WTC11 (cell line): ENCODE measurements at regions not wholly inside any gene's neighbourhood (a gene's known extent, or its start where the extent isn't known, plus 50 kb on each side); places are given as distances from the start of the nearest gene placed in this dataset.
A peak's percentile ranks its signal among the peaks of the same experiment; 100 is the strongest.

Experiments
- ATAC-seq: fragments of 200-7000 bp; cut with Tn5 transposase; 2 replicates; pipeline ENCODE4 v1.10.0; 2021; ENCODE audit warnings: mild to moderate bottlenecking, moderate library complexity
- CTCF ChIA-PET: fragments of 300-600 bp; sonication (Branson Sonifier 250); formaldehyde crosslinking; loops from one replicate; lab custom pipeline; 2021; ENCODE audit warnings: antibody characterized with exemption; lab: Charles Lee
- POLR2A ChIA-PET: fragments of 350-600 bp; sonication (Branson Sonifier 250); formaldehyde crosslinking; loops from one replicate; lab custom pipeline; 2021; ENCODE audit warnings: antibody characterized with exemption; lab: Charles Lee
- DNase-seq: peaks from one replicate; pipeline ENCODE4 v3.0.0; 2021; ENCODE audit warnings: low spot score
- H3K27ac Mint-ChIP-seq: 2 replicates; pipeline ENCODE4 v1.8.0; 2021; ENCODE audit warnings: mixed read lengths
- H3K27me3 Mint-ChIP-seq: 2 replicates; pipeline ENCODE4 v1.8.0; 2021; ENCODE audit warnings: low read depth, mild to moderate bottlenecking, moderate library complexity, mixed read lengths
- H3K36me3 Mint-ChIP-seq: 2 replicates; pipeline ENCODE4 v1.8.0; 2021; ENCODE audit warnings: mixed read lengths
- H3K4me1 Mint-ChIP-seq: 2 replicates; pipeline ENCODE4 v1.8.0; 2022; ENCODE audit warnings: mixed read lengths
- H3K4me3 Mint-ChIP-seq: 2 replicates; pipeline ENCODE4 v1.8.0; 2021; ENCODE audit warnings: mild to moderate bottlenecking, moderate library complexity, mixed read lengths
- H3K9me3 Mint-ChIP-seq: 2 replicates; pipeline ENCODE4 v1.8.0; 2021; ENCODE audit warnings: mixed read lengths
- ATF2 ChIP-seq: sonication (generic); formaldehyde crosslinking; IDR thresholded peaks from 2 replicates; pipeline ENCODE4 v1.8.1; 2022; ENCODE audit warnings: low read depth, missing genetic modification reagents, borderline replicate concordance
- ATF6 ChIP-seq: sonication (generic); formaldehyde crosslinking; IDR thresholded peaks from 2 replicates; pipeline ENCODE4 v1.8.1; 2023; ENCODE audit warnings: mild to moderate bottlenecking, missing genetic modification reagents
- CTCF ChIP-seq: fragments of 200-600 bp; IDR thresholded peaks from 2 replicates; pipeline ENCODE4 v1.8.0; 2022; ENCODE audit warnings: antibody characterized with exemption
- ELF4 ChIP-seq: sonication (generic); formaldehyde crosslinking; IDR thresholded peaks from 2 replicates; pipeline ENCODE4 v1.8.1; 2022; ENCODE audit warnings: low read depth, mild to moderate bottlenecking, moderate library complexity, missing genetic modification reagents
- HMGA2 ChIP-seq: fragments of 250-450 bp; sonication (Bioruptor Pico); IDR thresholded peaks from 2 replicates; pipeline ENCODE4 v1.4.0; 2021; ENCODE audit warnings: mild to moderate bottlenecking, moderate library complexity
- HMGXB4 ChIP-seq: sonication (generic); formaldehyde crosslinking; IDR thresholded peaks from 2 replicates; pipeline ENCODE4 v1.8.1; 2023; ENCODE audit warnings: mild to moderate bottlenecking, moderate library complexity, missing genetic modification reagents
- JAZF1 ChIP-seq: fragments of 250-450 bp; sonication (Bioruptor Pico); IDR thresholded peaks from 2 replicates; pipeline ENCODE4 v1.9.0; 2021; ENCODE audit warnings: moderate library complexity, mild to moderate bottlenecking, inconsistent platforms
- MLX ChIP-seq: sonication (generic); formaldehyde crosslinking; IDR thresholded peaks from 2 replicates; pipeline ENCODE4 v1.8.1; 2023; ENCODE audit warnings: mild to moderate bottlenecking, missing genetic modification reagents, moderate library complexity
- PRDM15 ChIP-seq: sonication (generic); formaldehyde crosslinking; IDR thresholded peaks from 2 replicates; pipeline ENCODE4 v1.8.0; 2022; ENCODE audit warnings: missing genetic modification reagents
- ZBTB21 ChIP-seq: sonication (generic); formaldehyde crosslinking; IDR thresholded peaks from 2 replicates; pipeline ENCODE4 v1.8.1; 2023; ENCODE audit warnings: mild to moderate bottlenecking, missing genetic modification reagents, borderline replicate concordance
- ZMAT4 ChIP-seq: fragments of 250-450 bp; sonication (Bioruptor Pico); IDR thresholded peaks from 2 replicates; pipeline ENCODE4 v1.9.0; 2021; ENCODE audit warnings: mild to moderate bottlenecking
- ZNF396 ChIP-seq: fragments of 250-450 bp; sonication (Bioruptor Pico); IDR thresholded peaks from 2 replicates; pipeline ENCODE4 v1.8.0; 2021; ENCODE audit warnings: mild to moderate bottlenecking, moderate library complexity, borderline replicate concordance

GRCh38 chr13:78247362-78247761 is 328.7 kb upstream of the EDNRB start (continued):
- no peak for TF ChIP-seq ZBTB21 (CRISPR knock-in tag)
- no peak for TF ChIP-seq HMGXB4 (CRISPR knock-in tag)
- TF ChIP-seq ELF4, result no peak

- CTCF ChIA-PET, result interaction anchor here (0.5 to 4.0 kb wide), 37 partner anchors 9 to 737 kb away, joined by 3 to 40 read pairs (median 3); partner anchors contain the start of gene POU4F1
- no peak overlapping the region for H3K27ac Mint-ChIP-seq
- H3K4me1 Mint-ChIP-seq, result peaks cover 16% of the 10 kb centered on the region
- ATAC-seq, result peak; percentile 86
- H3K36me3 Mint-ChIP-seq, result no peaks in the 10 kb centered on the region
- DNase-seq, result peak; percentile 73
- TF ChIP-seq MLX (CRISPR knock-in tag) (no peak), HMGA2 (CRISPR knock-in tag) (no peak), CTCF (peak; percentile 78)
- POLR2A ChIA-PET, result interaction anchor here (0.6 kb wide), 1 partner anchor 62 kb away, joined by 6 read pairs; no protein-coding TSS in a partner anchor
- H3K27me3 Mint-ChIP-seq, result no peaks in the 10 kb centered on the region; the same call in 1 of the 2 replicates
- H3K4me3 Mint-ChIP-seq, result no peak overlapping the region
- no peaks in the 10 kb centered on the region for H3K9me3 Mint-ChIP-seq
Measured at GRCh38 chr13:78241278-78241919, 322.8 kb upstream of the EDNRB start.

GRCh38 chr13:78239714-78240113 is 321.1 kb upstream of the EDNRB start:
- Mint-ChIP-seq H3K4me3 (no peak overlapping the region), H3K27me3 (no peaks in the 10 kb centered on the region), H3K36me3 (no peaks in the 10 kb centered on the region)
- no peak for DNase-seq
- CTCF ChIA-PET, result interaction anchor here (4.0 kb wide), 1 partner anchor 347 kb away, joined by 40 read pairs; no protein-coding TSS in a partner anchor
- TF ChIP-seq ZNF396 (CRISPR knock-in tag) (no peak), JAZF1 (no peak), PRDM15 (CRISPR knock-in tag) (no peak), ATF2 (CRISPR knock-in tag) (no peak), ZMAT4 (CRISPR knock-in tag) (no peak), ATF6 (no peak)
- TF ChIP-seq, all 79 proteins: peak for 0
- Mint-ChIP-seq H3K27ac (no peak overlapping the region), H3K9me3 (no peaks in the 10 kb centered on the region), H3K4me1 (peaks cover 16% of the 10 kb centered on the region)
- peak; percentile 87 for ATAC-seq
- POLR2A ChIA-PET, result interaction anchor here (0.6 kb wide), 1 partner anchor 31 kb away, joined by 10 read pairs; no protein-coding TSS in a partner anchor
